Astrocyte of the spinal cord (primary cell): ENCODE measurements at regions not wholly inside any gene's neighbourhood (a gene's known extent, or its start where the extent isn't known, plus 50 kb on each side); places are given as distances from the start of the nearest gene placed in this dataset.
"Not testable (repeated sequence)": the region's sequence is repeated elsewhere in the genome, so short reads cannot be mapped to it uniquely, and the experiment has no call there.

Source experiments
- DNase-seq: peaks from one replicate; pipeline ENCODE4 v3.0.0; 2011; ENCODE audit warnings: low read depth, low spot score
- H3K4me3 ChIP-seq: 2 replicates; pipeline ENCODE4 v1.5.1; 2011; ENCODE audit warnings: low read depth, mild to moderate bottlenecking, low read length, moderate library complexity
- CTCF ChIP-seq: IDR thresholded peaks from 2 replicates; pipeline ENCODE4 v1.5.1; 2012; ENCODE audit warnings: low read depth, mild to moderate bottlenecking, low read length, inconsistent platforms
- in situ Hi-C: cut with HindIII; loops from 2 replicates; pipeline ENCODE4 v1.10.0; 2017; ENCODE audit warnings: low sequenced_read_pairs

GRCh38 chrX:45404206-45404605, 203.5 kb upstream of the DIPK2B start:
- DNase-seq = no peak
- no peak for TF ChIP-seq CTCF
- H3K4me3 ChIP-seq = no peak overlapping the region
- in situ Hi-C loops = no loop called here

GRCh38 chrX:45401923-45402322, 201.2 kb upstream of the DIPK2B start:
- DNase-seq = no peak
- no peak for TF ChIP-seq CTCF
- no peak overlapping the region for H3K4me3 ChIP-seq
- in situ Hi-C loops = no loop called here

GRCh38 chrX:45400951-45401725, 200.5 kb upstream of the DIPK2B start:
- in situ Hi-C loops, DNase-seq, H3K4me3 ChIP-seq: not testable (repeated sequence)

GRCh38 chrX:45400027-45400779, 199.5 kb upstream of the DIPK2B start:
- peak; percentile 73 for DNase-seq
- no peak overlapping the region for H3K4me3 ChIP-seq
- no peak for TF ChIP-seq CTCF
- in situ Hi-C loops = no loop called here

- in situ Hi-C loops = no loop called here
- peak; percentile 4 for DNase-seq
- no peak overlapping the region for H3K4me3 ChIP-seq
- no peak for TF ChIP-seq CTCF
These were observed 185.1 kb upstream of the DIPK2B start for GRCh38 chrX:45385757-45386156.

- no peak for TF ChIP-seq CTCF
- in situ Hi-C loops = no loop called here
- no peak for DNase-seq
- H3K4me3 ChIP-seq = no peak overlapping the region
These were observed 181.2 kb upstream of the DIPK2B start for GRCh38 chrX:45381841-45382240.

- DNase-seq = no peak
- no peak for TF ChIP-seq CTCF
- H3K4me3 ChIP-seq = no peak overlapping the region
- in situ Hi-C loops = no loop called here
These were observed 180.7 kb upstream of the DIPK2B start for GRCh38 chrX:45381366-45381765.
